Activated T-cell treated with anti-CD3 and anti-CD28 coated beads for 48 hours (primary cell): ENCODE measurements at regions not wholly inside any gene's neighbourhood (a gene's known extent, or its start where the extent isn't known, plus 50 kb on each side); places are given as distances from the start of the nearest gene placed in this dataset.

Experiments
- DNase-seq: peaks from one replicate; pipeline ENCODE4 v3.0.0-alpha.2; 2020; ENCODE audit warnings: low read depth

DNA sequence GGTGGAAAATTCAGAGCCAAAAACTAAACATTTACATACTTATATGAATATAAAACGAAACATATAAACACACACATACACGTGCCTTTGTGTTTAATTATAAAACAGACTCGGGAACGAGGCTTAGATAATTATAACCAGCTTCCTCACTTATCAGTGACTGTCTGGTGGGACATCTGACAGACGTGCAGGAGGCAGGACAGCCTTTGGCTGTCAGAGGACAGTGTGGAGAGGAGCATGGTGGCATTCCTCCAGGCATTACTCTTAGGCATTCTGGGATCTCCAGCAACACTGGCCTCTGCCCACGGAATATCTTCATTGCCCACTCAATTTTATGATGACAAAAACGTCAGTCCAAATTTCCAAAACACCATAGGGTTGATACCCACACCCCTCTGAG lies 262.2 kb upstream of the NFE2L3 start:
- no peak for DNase-seq

DNA sequence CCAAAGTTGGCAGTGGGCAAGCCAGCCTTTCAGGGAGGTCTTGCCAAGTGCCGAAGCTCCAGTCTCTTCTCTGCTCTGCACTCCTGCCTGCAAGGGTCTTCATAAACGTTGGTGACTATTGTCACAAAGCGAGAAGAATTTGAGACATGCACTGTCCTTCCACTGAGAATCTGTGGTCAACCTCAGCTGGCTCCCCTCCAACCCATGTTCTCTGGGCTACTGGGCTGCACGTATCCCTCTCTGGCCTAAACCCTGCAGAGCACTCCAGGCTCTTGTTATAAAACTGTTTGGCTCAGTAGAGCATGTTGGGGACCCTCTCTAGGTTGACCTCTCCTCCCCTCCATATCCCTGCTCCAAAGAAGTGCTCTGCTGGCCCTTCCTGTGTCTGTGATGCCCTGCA lies 260.4 kb upstream of the NFE2L3 start:
- no peak for DNase-seq

DNA sequence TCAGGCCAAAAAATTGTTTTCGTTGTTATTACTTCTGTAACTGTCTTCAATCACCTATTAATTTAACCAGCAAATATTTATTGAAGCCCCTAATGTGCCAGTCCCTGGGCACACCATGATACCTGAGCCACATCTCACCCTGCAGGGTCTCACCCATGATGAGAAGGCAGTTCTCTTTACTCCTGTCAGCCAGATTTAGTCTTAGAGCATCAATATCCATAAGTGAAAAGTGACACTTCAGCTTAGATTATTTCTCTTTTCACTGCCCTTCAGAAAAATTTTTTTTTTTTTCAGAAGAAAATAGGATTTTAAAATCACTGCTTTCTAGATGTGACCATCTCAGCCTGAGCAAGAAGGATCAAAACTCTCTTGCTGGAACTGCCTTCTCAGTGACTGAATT lies 258.6 kb upstream of the NFE2L3 start:
- no peak for DNase-seq

DNA sequence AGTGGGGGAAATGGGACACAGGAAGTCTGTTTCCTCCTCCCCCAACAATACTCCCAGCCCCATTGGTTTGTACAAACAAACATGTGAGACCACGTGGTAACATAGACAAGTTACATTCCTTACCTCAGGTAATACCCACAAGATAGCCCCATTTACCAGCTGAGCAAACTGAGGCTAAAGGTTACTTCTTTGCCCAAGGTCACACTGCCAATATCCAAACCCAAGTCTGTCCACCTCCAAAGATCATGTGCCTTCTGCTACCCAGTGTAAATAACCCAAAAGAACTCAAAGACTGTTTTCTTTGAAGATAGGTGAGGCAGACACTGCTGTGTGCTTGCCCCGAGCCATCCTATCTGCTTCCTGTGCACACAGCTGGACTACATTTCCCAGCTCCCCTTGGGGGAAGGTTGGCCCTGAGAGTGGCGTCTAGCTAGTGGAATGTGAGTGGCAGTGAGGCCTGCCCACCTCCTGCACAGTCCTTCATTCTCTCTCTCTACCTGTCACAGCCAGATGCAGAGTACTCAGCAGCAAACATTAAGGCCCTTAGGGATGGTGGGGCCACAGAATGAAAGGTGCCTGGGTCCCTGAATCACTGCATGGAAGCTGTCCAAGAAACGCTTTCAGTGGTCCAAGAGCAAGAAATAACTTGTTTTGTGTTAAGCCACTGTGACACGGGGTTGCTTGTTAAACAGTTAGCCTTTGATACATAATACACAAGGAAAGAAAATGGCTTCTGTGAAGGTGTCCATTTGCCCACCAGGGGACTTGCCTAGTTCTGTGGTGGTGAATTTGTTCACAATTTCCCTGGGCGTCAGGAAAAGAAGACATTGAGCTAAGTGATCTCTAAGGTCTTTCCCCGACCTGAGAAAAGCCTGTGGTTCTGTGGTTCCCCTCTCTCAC lies 257.7 kb upstream of the NFE2L3 start:
- DNase-seq, result peak; percentile 18

DNA sequence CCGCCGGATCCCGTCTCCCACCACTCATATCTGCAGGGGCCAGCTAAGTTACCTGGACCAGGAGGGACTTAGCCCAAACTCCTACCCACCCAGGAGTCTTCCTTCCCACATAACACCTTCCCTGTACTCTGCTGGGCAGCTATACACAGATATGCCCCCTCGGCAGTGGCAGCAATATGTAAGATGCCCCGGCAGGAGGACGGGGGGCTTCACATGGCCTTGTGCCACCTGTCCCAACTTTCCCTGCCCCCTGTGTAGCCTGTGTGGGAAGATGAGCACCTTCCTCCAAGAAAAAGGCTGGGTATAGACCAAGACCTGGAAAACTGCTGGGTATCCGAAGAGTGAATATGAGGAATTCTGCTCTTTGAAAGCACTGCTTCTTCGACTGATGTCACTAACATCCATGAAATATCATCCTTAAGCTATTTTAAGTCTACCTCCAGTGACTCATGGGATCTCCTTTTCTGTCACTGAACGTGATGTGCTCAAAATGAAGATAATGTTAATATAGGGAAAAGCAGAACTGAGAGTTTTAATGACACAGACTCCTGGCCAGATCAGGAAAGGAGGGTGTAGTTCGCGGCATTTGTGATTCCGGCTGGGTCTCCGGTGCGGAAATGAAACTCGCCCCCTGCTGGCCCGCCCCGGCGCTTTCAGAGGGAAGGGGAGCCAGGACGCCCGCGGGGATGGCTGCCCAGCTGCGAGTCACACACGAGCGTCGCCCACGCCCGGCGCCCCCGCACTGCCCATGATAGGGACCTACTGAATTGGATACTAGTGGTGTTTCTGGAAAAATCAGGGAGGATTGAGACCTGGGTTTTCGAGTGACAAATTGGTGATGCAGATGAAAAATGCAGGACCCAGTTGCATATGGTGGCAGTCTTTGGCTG lies 256.9 kb upstream of the NFE2L3 start:
- peak; percentile 54 for DNase-seq

DNA sequence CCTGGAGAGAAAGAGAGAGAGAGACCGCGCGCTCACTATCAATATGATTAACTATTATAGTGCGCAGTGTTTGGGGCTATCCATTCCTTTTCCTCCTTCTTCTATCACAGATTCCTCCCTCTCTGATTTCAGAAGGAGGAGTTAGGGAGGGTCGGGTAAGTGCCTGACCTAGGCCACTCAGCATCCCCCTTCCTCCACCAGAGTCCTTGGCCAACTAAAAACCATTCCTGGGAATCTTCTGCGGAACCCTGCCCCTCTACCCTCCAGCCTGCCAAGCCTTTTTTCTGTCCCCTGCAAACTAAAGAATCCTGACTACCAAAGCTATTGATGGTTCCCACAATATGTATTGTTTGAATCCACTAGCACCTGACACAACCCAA lies 256.2 kb upstream of the NFE2L3 start:
- no peak for DNase-seq

DNA sequence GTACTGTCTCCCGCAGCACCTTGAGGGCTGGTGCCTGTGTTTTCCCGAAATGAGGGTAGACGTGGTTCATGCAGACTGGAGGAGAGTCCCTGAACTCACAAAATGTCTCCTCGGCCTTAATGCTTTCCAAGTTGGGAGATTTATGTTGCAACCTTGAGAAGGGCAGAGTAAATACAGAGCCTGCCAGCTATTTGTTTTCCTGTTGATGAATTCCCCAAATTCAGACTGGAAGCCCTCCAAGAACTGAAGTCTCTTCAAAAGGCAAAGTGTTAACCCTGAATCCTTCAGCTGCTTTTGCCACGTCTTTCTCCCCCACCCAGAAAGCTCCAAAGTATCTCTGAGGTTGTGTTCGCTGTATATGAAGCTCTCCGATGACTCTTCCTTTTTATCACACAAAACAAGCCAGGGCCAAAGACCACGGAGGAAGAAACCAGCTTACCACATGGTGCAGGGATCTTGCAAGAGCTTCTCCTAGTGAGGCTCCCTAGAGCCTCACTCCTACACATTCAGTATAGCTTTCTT lies 254.7 kb upstream of the NFE2L3 start:
- no peak for DNase-seq

DNA sequence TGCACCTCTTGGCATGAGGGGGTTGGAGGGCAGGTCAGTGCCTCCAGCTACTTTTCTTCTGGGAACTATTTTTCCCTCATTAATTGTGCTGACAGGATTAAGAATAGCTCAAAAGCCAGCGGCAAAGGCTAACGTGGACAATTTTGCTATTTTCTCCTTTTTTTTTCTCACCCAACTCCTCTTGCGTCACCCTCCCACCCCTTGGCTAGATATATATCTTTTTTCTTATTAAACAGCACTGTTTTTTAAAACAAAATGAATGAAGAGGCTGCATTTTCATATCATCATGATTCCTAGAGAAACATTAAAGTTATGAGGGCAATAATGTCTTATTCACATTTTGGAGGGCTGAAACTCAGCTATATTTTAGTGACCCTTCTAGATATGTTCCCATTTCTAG lies 251.8 kb upstream of the NFE2L3 start:
- DNase-seq, result no peak

DNA sequence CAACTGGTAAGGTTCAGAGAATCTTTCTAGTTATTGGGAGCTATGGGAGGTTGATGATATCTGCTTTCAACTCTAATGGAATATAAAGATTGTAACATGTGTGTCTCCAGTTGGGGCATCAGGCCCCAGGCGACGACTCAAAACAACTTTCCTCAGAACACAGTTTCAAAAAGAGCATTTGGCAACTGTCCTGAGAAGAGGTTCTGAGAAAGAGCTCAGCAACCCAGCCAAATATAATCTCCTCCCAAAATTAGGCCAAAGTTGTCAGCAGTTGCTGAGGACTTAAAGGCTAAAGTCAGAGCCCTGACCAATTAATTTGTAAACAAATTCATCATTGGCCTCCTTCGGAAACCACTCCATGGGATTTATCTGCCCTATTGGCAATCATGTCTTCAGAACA lies 251.1 kb upstream of the NFE2L3 start:
- DNase-seq, result no peak

DNA sequence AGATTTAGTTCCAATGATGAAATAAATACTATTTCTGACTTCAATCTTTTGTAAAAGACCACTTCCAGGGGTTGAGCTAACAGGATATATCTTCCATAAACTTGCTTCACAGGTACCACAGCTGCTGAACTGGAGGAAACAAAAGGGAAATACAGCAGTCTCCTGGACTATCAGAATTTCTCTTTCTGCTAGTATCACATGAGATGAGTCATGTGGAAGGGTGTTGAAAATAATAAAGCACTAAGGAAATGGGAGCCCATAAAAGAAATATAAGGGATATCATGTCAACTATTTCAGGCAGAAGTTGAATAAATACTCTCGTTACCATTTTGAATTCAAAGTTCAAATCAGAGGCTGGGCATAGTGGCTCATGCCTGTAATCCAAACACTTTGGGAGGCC lies 250.3 kb upstream of the NFE2L3 start:
- DNase-seq, result no peak

DNA sequence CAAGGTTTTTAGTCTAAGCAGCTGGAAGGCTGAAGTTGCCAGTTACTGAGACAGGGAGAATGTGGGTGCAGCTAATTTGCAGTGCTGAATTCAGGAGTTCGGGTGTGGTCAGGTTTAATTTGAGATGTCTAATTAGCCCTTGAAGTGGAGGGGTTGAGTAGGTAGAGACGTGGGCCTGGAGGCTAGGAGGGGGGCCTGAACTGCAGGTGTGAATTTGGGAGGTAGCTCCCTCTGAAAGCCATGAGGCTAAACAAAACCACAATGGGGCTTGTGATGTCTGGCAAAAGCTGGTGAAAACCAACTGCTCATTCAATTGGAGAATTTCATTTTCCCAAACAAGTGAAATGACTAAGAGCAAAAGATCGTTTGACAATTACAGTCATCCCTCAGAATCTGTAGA lies 246.0 kb upstream of the NFE2L3 start:
- no peak for DNase-seq

DNA sequence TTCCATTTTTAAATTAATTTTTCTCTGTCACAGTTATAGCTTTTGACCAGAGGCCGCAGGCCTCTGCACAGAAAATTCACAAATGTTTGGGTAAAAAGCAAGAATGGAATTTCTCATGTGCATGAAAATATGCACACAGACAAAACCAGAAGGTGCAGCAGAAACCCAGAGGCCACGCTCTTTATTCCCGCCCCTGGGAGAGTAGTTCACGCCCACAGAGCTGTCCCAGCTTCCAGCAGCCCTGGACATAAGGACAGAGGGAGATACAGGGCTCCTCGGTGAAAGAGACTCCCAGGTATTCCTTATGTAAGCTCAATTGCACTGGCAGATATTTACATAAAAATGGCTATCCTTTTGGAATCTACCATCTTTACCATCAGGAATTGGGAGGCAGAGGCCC lies 245.2 kb upstream of the NFE2L3 start:
- no peak for DNase-seq

DNA sequence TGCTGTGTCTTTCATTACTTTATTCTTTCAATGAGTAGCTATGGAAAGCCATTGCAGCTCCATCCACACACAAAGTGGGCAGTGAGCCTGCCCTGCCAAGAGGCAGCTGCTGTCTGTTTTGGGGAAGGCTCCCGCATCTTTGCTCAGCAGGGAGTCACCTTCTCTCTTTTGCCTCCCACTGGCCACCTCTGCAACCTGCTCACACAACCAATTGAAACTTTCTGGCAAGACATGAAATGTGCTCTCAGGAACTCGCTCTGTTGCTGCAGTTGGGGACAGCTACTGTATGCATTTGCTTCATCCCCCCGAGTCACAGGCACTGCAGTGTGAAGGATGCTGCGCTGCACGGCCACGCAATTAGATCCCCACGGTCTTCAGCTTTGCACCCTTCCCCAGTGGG lies 244.8 kb upstream of the NFE2L3 start:
- no peak for DNase-seq

DNA sequence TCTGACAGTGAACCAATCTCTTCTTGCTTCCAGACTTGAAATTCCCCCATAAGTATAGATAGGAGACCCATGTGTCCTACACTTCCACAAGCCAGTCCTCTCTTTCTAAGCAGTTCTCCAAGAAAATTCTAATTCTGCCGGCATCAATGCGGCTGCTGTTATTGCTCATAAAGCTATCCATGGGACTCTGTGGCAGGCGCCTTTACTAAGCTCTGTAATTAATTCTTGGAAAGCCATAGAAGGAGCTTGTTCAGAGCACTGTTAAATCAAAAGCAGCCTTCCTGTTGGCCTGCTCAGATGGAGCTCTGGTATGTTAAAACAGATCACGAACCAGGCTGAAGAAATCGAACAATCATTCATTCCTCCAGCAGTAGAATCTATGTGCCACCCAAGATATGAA lies 244.3 kb upstream of the NFE2L3 start:
- no peak for DNase-seq

DNA sequence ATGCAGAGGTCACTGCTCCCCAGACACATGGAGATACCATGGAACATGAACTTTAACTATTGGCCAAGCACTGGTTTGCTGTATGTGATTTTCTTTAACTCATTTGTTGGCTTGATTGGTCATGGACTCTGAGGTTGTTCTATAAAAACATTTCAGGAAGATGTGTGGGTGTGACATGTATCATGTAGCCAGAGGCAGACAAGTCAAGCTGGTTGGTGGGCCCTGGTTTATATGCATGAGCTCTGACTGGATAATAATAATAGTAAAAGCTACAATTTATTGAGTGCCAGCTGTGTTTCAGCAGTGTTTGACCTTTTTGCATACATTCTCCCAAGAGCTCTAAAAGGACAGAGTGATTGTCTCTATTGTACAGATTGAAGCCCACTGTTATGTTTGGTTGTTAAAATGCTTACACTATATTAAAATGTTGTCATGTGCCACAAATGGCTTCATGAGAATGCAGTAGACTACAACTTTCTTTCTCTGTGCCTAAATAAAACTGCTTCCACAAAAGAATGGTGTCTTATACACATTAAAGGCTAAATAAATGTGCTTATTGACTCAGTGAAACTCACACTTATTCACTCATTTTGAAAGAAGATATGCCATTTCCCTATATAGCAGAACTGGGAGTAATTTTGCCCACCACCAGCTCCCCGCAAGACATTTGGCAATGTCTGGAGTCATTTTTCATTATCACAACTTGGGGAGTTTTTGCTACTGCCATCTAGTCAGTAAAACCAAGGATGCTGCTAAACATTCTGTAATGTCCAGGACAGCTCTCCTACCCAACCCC lies 243.6 kb upstream of the NFE2L3 start:
- no peak for DNase-seq

DNA sequence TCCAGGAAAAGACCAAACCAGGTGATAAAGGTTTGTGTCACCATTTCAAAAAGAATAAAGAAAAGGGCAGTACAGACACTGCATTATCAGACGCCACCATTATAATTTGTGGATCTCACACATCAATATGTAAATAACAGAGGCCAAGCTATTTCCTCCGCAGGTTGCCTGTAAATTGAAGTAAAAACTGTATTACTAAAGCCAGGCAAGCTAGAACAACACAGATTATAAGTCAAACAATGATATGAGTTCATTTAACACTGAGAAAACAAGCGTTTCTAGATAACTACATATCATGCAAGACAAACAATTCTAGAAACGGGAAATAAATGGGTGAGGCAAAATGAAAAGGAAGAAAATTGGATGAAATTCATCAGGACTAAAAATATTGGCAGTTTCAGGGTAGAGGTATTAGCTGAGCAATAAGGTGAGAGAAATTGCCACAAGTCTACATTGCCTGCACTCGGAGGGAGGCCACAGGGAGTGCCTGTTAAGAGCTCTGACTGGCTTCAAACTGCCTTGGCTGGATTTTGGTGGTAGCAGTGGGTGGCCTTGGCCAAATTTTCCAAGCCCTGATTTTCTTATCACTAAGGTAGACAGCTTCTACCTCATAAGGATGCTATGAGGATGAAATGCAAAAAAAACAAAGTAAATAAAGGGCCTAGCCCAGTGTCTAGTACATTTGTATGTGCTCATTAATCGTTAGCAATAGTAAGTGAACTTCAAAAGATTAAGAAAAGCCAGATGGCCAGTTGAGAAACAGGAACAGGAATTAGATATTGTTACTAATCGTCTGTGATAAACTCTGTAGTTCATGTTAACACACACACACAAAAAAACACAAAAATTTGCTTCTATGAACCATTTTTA lies 240.0 kb upstream of the NFE2L3 start:
- no peak for DNase-seq

DNA sequence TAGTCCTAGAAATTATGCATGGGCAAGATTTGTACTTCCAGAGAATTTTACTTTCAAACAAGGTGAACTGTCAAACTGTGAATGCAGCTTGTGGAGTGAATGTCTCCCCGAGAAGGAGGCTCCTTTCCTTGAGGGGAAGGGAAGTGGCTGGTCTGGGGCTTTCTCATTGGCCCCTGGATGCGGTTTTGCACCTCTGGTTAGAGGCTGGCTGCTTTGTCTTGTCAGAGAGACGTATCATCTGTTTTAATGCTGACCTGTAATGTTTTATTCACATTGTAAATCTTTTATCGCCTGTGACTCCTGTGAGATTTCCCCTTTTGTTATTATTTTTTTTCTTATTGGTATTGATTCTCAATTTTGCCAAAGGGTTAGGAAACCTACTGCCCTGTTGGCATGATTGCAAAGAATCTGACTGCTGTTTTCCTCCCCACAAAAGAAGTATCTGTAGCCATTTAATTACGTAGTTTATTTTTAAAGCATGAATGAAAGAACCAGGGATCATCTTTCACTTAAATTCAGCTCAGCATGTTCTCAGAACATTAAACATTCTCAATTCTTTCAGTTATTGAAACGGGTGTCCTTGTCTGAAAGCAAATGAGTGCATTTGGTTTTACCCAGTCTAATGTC lies 238.3 kb upstream of the NFE2L3 start:
- no peak for DNase-seq

DNA sequence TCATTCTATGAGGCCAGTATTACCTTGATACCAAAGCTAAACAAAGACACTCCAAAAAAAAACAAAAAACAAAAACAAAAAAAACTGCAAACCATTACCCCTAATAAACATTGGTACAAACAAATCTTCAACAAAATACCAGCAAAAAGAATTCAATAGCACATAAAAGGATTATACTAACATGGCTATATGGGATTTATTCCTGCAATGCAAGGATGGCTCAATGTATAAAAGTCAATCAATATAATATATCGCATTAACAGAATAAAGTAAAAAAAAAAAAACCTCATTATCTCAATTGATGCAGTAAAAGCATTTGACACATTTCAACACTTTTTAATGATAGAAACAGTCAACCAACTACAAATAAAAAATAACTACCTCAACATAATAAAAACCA lies 233.3 kb upstream of the NFE2L3 start:
- DNase-seq, result no peak

DNA sequence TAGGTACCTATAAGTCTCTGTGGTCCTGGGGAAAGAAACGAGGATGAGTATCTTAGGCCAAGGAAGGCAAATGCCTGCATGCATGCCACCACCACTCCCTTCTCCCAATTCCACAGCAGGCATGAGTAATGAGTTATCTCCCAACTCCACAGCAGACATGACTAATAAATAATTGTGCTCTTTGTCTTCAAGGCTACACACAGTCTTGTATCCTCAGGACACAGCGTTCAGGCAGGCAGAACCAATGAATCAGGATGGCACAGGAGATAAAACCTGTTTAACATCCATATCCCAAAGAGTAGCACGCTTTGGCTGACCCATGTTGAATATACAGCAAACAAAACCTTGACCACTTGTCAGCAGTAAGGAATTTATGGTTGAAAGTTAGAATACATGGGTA lies 229.7 kb upstream of the NFE2L3 start:
- no peak for DNase-seq

DNA sequence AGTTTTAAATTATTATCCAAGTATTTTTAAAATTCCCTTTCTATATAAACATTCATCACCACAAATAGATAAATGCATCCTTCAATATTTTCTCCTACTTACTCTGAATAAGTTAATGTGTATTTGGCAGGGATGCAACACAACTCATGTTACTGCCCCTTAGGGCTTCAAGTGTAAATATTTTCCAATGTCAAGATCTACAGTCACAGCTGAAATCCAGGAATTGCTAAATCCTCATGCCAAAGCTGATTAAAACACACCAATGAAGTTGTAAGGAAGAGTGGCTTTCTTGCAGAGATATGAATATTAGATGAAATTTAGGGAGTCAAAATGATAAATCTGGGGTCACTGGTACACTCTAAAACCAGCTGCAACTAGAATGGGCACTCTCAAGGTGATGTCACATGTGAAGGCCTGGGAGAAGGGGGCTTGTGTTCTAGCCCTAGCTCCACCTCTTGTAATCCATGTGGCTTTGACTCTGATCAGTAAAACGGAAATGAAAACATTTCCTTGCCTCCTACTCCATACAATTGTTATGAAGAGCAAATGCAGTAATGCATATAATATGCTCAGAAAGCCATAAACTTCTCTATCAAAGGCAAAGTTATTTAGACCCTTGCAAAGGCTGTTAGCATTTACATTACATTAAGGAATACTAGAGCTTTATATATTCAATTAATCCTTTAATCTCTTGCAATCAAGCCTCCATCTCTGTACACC lies 228.1 kb upstream of the NFE2L3 start:
- no peak for DNase-seq
